ENCODE measurements at regions not wholly inside any gene's neighbourhood (a gene's known extent, or its start where the extent isn't known, plus 50 kb on each side); places are given as distances from the start of the nearest gene placed in this dataset.
A peak's percentile ranks its signal among the peaks of the same experiment; 100 is the strongest.
"Not testable (repeated sequence)": the region's sequence is repeated elsewhere in the genome, so short reads cannot be mapped to it uniquely, and the experiment has no call there.

- DNase-seq (ENCODE audit: low spot score) = not testable (repeated sequence)
Observed at GRCh38 chr7:76849887-76850563, 182.1 kb downstream of the SPDYE17 start.

- not testable (repeated sequence) for DNase-seq (ENCODE audit: low spot score)
Observed at GRCh38 chr7:76839879-76840278, 192.3 kb downstream of the SPDYE17 start.

GRCh38 chr7:76839214-76839613 lies 192.9 kb downstream of the SPDYE17 start:
- not testable (repeated sequence) for DNase-seq (ENCODE audit: low spot score)

GRCh38 chr7:76838357-76838756 lies 193.8 kb downstream of the SPDYE17 start:
- DNase-seq (ENCODE audit: low spot score) = not testable (repeated sequence)

- not testable (repeated sequence) for DNase-seq (ENCODE audit: low spot score)
Observed at GRCh38 chr7:76829233-76829632, 202.2 kb upstream of the POMZP3 start.

- DNase-seq (ENCODE audit: low spot score) = not testable (repeated sequence)
Observed at GRCh38 chr7:76826181-76826580, 199.1 kb upstream of the POMZP3 start.

GRCh38 chr7:76809856-76810255 lies 182.8 kb upstream of the POMZP3 start:
- DNase-seq (ENCODE audit: low spot score) = not testable (repeated sequence)

GRCh38 chr7:76807588-76808100 lies 180.6 kb upstream of the POMZP3 start:
- not testable (repeated sequence) for DNase-seq (ENCODE audit: low spot score)

GRCh38 chr7:76806460-76806859 lies 179.4 kb upstream of the POMZP3 start:
- DNase-seq (ENCODE audit: low spot score) = peak; percentile 6

- DNase-seq (ENCODE audit: low spot score) = peak; percentile 7
Observed at GRCh38 chr7:76806010-76806409, 178.9 kb upstream of the POMZP3 start.

- DNase-seq (ENCODE audit: low spot score) = not testable (repeated sequence)
Observed at GRCh38 chr7:76805262-76805661, 178.2 kb upstream of the POMZP3 start.

GRCh38 chr7:76797639-76798038 lies 170.6 kb upstream of the POMZP3 start:
- DNase-seq (ENCODE audit: low spot score) = not testable (repeated sequence)

- DNase-seq (ENCODE audit: low spot score) = not testable (repeated sequence)
Observed at GRCh38 chr7:76780693-76781092, 153.6 kb upstream of the POMZP3 start.

- not testable (repeated sequence) for DNase-seq (ENCODE audit: low spot score)
Observed at GRCh38 chr7:76774279-76774678, 147.2 kb upstream of the POMZP3 start.

- not testable (repeated sequence) for DNase-seq (ENCODE audit: low spot score)
Observed at GRCh38 chr7:76771980-76772379, 144.9 kb upstream of the POMZP3 start.

GRCh38 chr7:76763977-76764376 lies 136.9 kb upstream of the POMZP3 start:
- DNase-seq (ENCODE audit: low spot score) = not testable (repeated sequence)

GRCh38 chr7:76760546-76761220 lies 133.6 kb upstream of the POMZP3 start:
- not testable (repeated sequence) for DNase-seq (ENCODE audit: low spot score)

- not testable (repeated sequence) for DNase-seq (ENCODE audit: low spot score)
Observed at GRCh38 chr7:76739538-76739937, 112.5 kb upstream of the POMZP3 start.

GRCh38 chr7:76736724-76737123 lies 109.6 kb upstream of the POMZP3 start:
- not testable (repeated sequence) for DNase-seq (ENCODE audit: low spot score)

- not testable (repeated sequence) for DNase-seq (ENCODE audit: low spot score)
Observed at GRCh38 chr7:76736091-76736490, 109.0 kb upstream of the POMZP3 start.

GRCh38 chr7:76735668-76736067 lies 108.6 kb upstream of the POMZP3 start:
- DNase-seq (ENCODE audit: low spot score) = not testable (repeated sequence)

- not testable (repeated sequence) for DNase-seq (ENCODE audit: low spot score)
Observed at GRCh38 chr7:76728571-76728974, 101.5 kb upstream of the POMZP3 start.

- not testable (repeated sequence) for DNase-seq (ENCODE audit: low spot score)
Observed at GRCh38 chr7:76723928-76724327, 96.8 kb upstream of the POMZP3 start.

All from COLO829 (cell line).